Pancreas (tissue), 10 donors: ENCODE measurements at regions not wholly inside any gene's neighbourhood (a gene's known extent, or its start where the extent isn't known, plus 50 kb on each side); places are given as distances from the start of the nearest gene placed in this dataset.

Source experiments
- ATAC-seq, 4 donors: fragments of 200-7000 bp; cut with Tn5 transposase; one replicate each; pipeline versions ENCODE4 v1.8.0 to v1.9.1; 2020; ENCODE audit warnings: mild to moderate bottlenecking in 4 of 4, moderate library complexity in 4 of 4
- DNase-seq, 6 donors: peaks; one replicate each; pipeline ENCODE4 v3.0.0-alpha.2; 2020
- FAIRE-seq: peaks from 2 replicates; lab custom pipeline; 2012; peaks lifted over from hg19 to GRCh38; lab: Jason Lieb, UNC
- H3K27ac ChIP-seq, 4 donors: fragments of 200-600 bp; sonication (generic); 1 replicate in 3 of 4; 2 replicates in 1 of 4; pipeline versions ENCODE4 v1.5.0 to v1.8.0; 2020
- H3K27me3 ChIP-seq, 4 donors: fragments of 200-600 bp; one replicate each; pipeline ENCODE4 v1.8.0; 2021
- H3K36me3 ChIP-seq, 3 donors: fragments of 200-600 bp; sonication (generic) in 1 of 3; one replicate each; pipeline versions ENCODE4 v1.5.0 to v1.8.0; 2020 to 2021
- H3K4me1 ChIP-seq, 3 donors: fragments of 200-600 bp; one replicate each; pipeline ENCODE4 v1.8.0; 2021
- H3K4me3 ChIP-seq, 4 donors: fragments of 200-600 bp; sonication (generic) in 2 of 4; one replicate each; pipeline versions ENCODE4 v1.5.0 to v1.8.0; 2020 to 2021
- H3K9me3 ChIP-seq, 4 donors: fragments of 200-600 bp; one replicate each; pipeline ENCODE4 v1.8.0; 2021
- CTCF ChIP-seq, 4 donors: fragments of 200-600 bp; sonication (generic) in 3 of 4; IDR thresholded peaks; one replicate each; pipeline versions ENCODE4 v1.5.0 to v1.8.0; 2021; ENCODE audit warnings: antibody characterized with exemption in 4 of 4
- WGBS, 2 donors: extraction: QIAGEN DNeasy Blood & Tissue Kit; methylation state at CpG; one replicate each; pipeline ENCODE4 v1.1.7; 2013; 5-methylcytosine and 5-hydroxymethylcytosine counted together
- intact Hi-C, 3 donors: fragments of 100-400 bp; cut with DNase I; formaldehyde crosslinking; loops; one replicate each; pipeline versions ENCODE4 v1.11.1 to v1.14.2; 2022
- donor health status: healthy with polysubstance abuse.
- donor health status: DM: no; HTN: no; CAD: no; lungs with moderate emphysema.
- donor health status: DM: no; HTN: no; CAD: no.
- donor health status: control.
- donor health status: control.
- donor health status: Bipolar disorder and iron deficiency.
- donor health status: DM: yes; HTN: yes; CAD: no.
- donor health status: DM: no; HTN: no; CAD: no.
- donor health status: DM: no; HTN: no; CAD: no.
- donor health status: DM: yes; HTN: yes; CAD: no.

GRCh38 chr4:151993521-151993920 lies 232.7 kb upstream of the GATB start:
- intact Hi-C loops = no loop called here
- DNase-seq (no peak), ATAC-seq (no peak), FAIRE-seq (no peak)
- H3K36me3 ChIP-seq = no peaks in the 10 kb centered on the region
- H3K27ac ChIP-seq = no peak overlapping the region
- 61 to 70% methylated on average over 8 of the region's 8 CpGs for WGBS, 2 donors
- no peaks in the 10 kb centered on the region for H3K9me3 ChIP-seq
- no peak overlapping the region for H3K4me3 ChIP-seq
- no peaks in the 10 kb centered on the region for H3K27me3 ChIP-seq
- TF ChIP-seq CTCF (IDR thresholded peaks at IDR 0.05) = no peak
- no peaks in the 10 kb centered on the region for H3K4me1 ChIP-seq

- H3K36me3 ChIP-seq = no peaks in the 10 kb centered on the region
- TF ChIP-seq CTCF (IDR thresholded peaks at IDR 0.05) = no peak
- no peaks in the 10 kb centered on the region for H3K9me3 ChIP-seq
- ATAC-seq = no peak
- DNase-seq = no peak
- no peaks in the 10 kb centered on the region for H3K27me3 ChIP-seq
- H3K27ac ChIP-seq = no peak overlapping the region
- 73 to 81% methylated on average over 5 of the region's 5 CpGs for WGBS, 2 donors
- no peak for FAIRE-seq
- intact Hi-C loops = no loop called here
- H3K4me1 ChIP-seq = no peaks in the 10 kb centered on the region
- no peak overlapping the region for H3K4me3 ChIP-seq
Measured at GRCh38 chr4:151992332-151993154, 231.7 kb upstream of the GATB start.

GRCh38 chr4:151991884-151992167 lies 231.0 kb upstream of the GATB start:
- no peaks in the 10 kb centered on the region for H3K27me3 ChIP-seq
- no peak overlapping the region for H3K4me3 ChIP-seq
- FAIRE-seq (no peak), DNase-seq (no peak), ATAC-seq (no peak)
- TF ChIP-seq CTCF (IDR thresholded peaks at IDR 0.05) = no peak
- WGBS, 2 donors = 41 to 72% methylated on average over 2 of the region's 2 CpGs
- intact Hi-C loops = no loop called here
- H3K27ac ChIP-seq = no peak overlapping the region
- H3K4me1 ChIP-seq = no peaks in the 10 kb centered on the region
- H3K9me3 ChIP-seq = no peaks in the 10 kb centered on the region
- H3K36me3 ChIP-seq = no peaks in the 10 kb centered on the region

- no peak for ATAC-seq
- Histone ChIP-seq H3K4me1 (no peaks in the 10 kb centered on the region), H3K36me3 (no peaks in the 10 kb centered on the region), H3K4me3 (no peak overlapping the region), H3K27ac (no peak overlapping the region), H3K9me3 (no peaks in the 10 kb centered on the region), H3K27me3 (no peaks in the 10 kb centered on the region)
- FAIRE-seq = no peak
- intact Hi-C loops = no loop called here
- WGBS, 2 donors = 60 to 69% methylated on average over 10 of the region's 10 CpGs
- DNase-seq = no peak
- no peak for TF ChIP-seq CTCF (IDR thresholded peaks at IDR 0.05)
Measured at GRCh38 chr4:151991001-151991883, 230.4 kb upstream of the GATB start.

GRCh38 chr4:151990201-151990600 lies 229.4 kb upstream of the GATB start:
- no peaks in the 10 kb centered on the region for H3K36me3 ChIP-seq
- ATAC-seq (no peak), DNase-seq (no peak), FAIRE-seq (no peak)
- intact Hi-C loops = no loop called here
- H3K9me3 ChIP-seq = no peaks in the 10 kb centered on the region
- H3K27ac ChIP-seq = no peak overlapping the region
- no peak overlapping the region for H3K4me3 ChIP-seq
- no peak for TF ChIP-seq CTCF (IDR thresholded peaks at IDR 0.05)
- WGBS, 2 donors = 67 to 71% methylated on average over 4 of the region's 4 CpGs
- no peaks in the 10 kb centered on the region for H3K4me1 ChIP-seq
- no peaks in the 10 kb centered on the region for H3K27me3 ChIP-seq
